ENCODE measurements at regions not wholly inside any gene's neighbourhood (a gene's known extent, or its start where the extent isn't known, plus 50 kb on each side); places are given as distances from the start of the nearest gene placed in this dataset.

- CTCF ChIA-PET (ENCODE audit: low intra/inter-chr PET ratio): no interaction called here
- no peaks in the 10 kb centered on the region for H3K4me1 ChIP-seq (replicated peaks in 1 of 2; ENCODE audit: control insufficient read depth in 2 of 2, insufficient read depth in 2 of 2, low read length in 2 of 2)
- POLR2A ChIA-PET: no interaction called here
- no peak overlapping the region for H2AFZ ChIP-seq (ENCODE audit: low read depth, low read length)
- H3K9ac ChIP-seq (ENCODE audit: insufficient read depth in 1 of 2, low read depth in 2 of 2, low read length in 2 of 2): no peak overlapping the region
- in situ Hi-C loops (cut with MboI) (no loop called here), intact Hi-C loops (cut with micrococcal nuclease) (no loop called here)
- no peak overlapping the region for H3K27ac ChIP-seq (ENCODE audit: extremely low read depth, low read depth, low read length)
- no peaks in the 10 kb centered on the region for H3K9me1 ChIP-seq (ENCODE audit: control insufficient read depth, insufficient read depth, low read length)
- H3K9me3 ChIP-seq (replicated peaks; ENCODE audit: control insufficient read depth, insufficient read depth, low read depth, low read length): no peaks in the 10 kb centered on the region
- H3K36me3 ChIP-seq (ENCODE audit: control insufficient read depth, insufficient read depth, low read length): no peaks in the 10 kb centered on the region
- FAIRE-seq: no peak
- no peak for DNase-seq (ENCODE audit: extremely low read depth in 1 of 4, low spot score in 3 of 4)
- no TSS peak for BruUV-seq (replicated peaks)
- H4K20me1 ChIP-seq (replicated peaks; ENCODE audit: control insufficient read depth, insufficient read depth, low read length): no peaks in the 10 kb centered on the region
- H3K79me2 ChIP-seq (ENCODE audit: control insufficient read depth, insufficient read depth, low read length): no peaks in the 10 kb centered on the region
- no peak overlapping the region for H3K4me2 ChIP-seq (ENCODE audit: insufficient read depth, low read length)
- H3K27me3 ChIP-seq (ENCODE audit: control insufficient read depth in 2 of 2, insufficient read depth in 2 of 2, low read length in 2 of 2): peaks cover 0 to 9% of the 10 kb centered on the region in 2 experiments; a peak in 1 of 5 replicates
- no peak for ATAC-seq
- TF ChIP-seq CHD7 (IDR thresholded peaks at IDR 0.05; ENCODE audit: low read depth, low read length) (no peak), ZBTB11 (CRISPR knock-in tag; IDR thresholded peaks at IDR 0.05) (0 out of 6 replicates have a peak, but pooled peaks of 1 of the 3 experiments have one; percentile 24)
- 0% methylated on average over 6 of the region's 7 CpGs for WGBS (ENCODE audit: insufficient coverage, low coverage, missing lambda C conversion rate)
- no peak overlapping the region for H3K4me3 ChIP-seq
Measured at GRCh38 chr17:65305116-65305515, 167.9 kb downstream of the RGS9 start.
